ENCODE measurements at regions not wholly inside any gene's neighbourhood (a gene's known extent, or its start where the extent isn't known, plus 50 kb on each side); places are given as distances from the start of the nearest gene placed in this dataset.

- no peak overlapping the region for H2AFZ ChIP-seq (ENCODE audit: low read length)
- no peak overlapping the region for H4K8ac ChIP-seq (ENCODE audit: extremely low read depth, insufficient read depth, low read length)
- no peak overlapping the region for H3K27ac ChIP-seq (ENCODE audit: low read depth, low read length)
- H3K14ac ChIP-seq (ENCODE audit: insufficient read length), result no peak overlapping the region
- no peaks in the 10 kb centered on the region for H3K79me2 ChIP-seq (ENCODE audit: control insufficient read depth in 1 of 2, insufficient read depth in 2 of 2, low read length in 2 of 2)
- H2BK5ac ChIP-seq (ENCODE audit: low read depth, low read length), result no peak overlapping the region
- no peaks in the 10 kb centered on the region for H3K79me1 ChIP-seq (ENCODE audit: low read depth, low read length)
- no peaks in the 10 kb centered on the region for H4K20me1 ChIP-seq (replicated peaks in 1 of 2; ENCODE audit: control insufficient read depth in 1 of 2, insufficient read depth in 2 of 2, low read length in 2 of 2)
- H2BK20ac ChIP-seq (ENCODE audit: low read length), result no peak overlapping the region
- H3K56ac ChIP-seq (replicated peaks; ENCODE audit: insufficient read length, low read depth, low read length), result no peak overlapping the region
- no peak overlapping the region for H3K4me2 ChIP-seq (ENCODE audit: insufficient read depth in 1 of 2, low read depth in 2 of 2, low read length in 2 of 2)
- no peaks in the 10 kb centered on the region; a peak in 1 of 7 replicates for H3K27me3 ChIP-seq (replicated peaks in 1 of 4; ENCODE audit: control insufficient read depth in 3 of 4, extremely low read depth in 1 of 4, insufficient read depth in 3 of 4, low read length in 3 of 4)
- H3K4ac ChIP-seq (replicated peaks; ENCODE audit: insufficient read length, low read depth, low read length), result no peak overlapping the region
- H3K9me3 ChIP-seq (ENCODE audit: insufficient read depth in 2 of 2, low read depth in 1 of 2, low read length in 1 of 2), result no peaks in the 10 kb centered on the region
- no peak overlapping the region for H4K5ac ChIP-seq (ENCODE audit: insufficient read length, low read depth, low read length)
- 84% methylated on average over 5 of the region's 5 CpGs; no CpG with 5 or more reads in 1 of the 2 experiments for WGBS, 2 experiments (ENCODE audit: extremely low coverage in 1 of 2, insufficient coverage in 1 of 2, insufficient read length in 1 of 2, insufficient replicate concordance in 2 of 2, low coverage in 1 of 2, low lambda C conversion rate in 2 of 2, missing lambda C conversion rate in 1 of 2)
- no peak overlapping the region for H3K18ac ChIP-seq (ENCODE audit: extremely low read depth, low read length)
- H2BK15ac ChIP-seq (ENCODE audit: low read length), result no peak overlapping the region
- DNase-seq (ENCODE audit: low read depth in 1 of 2, low spot score in 2 of 2) (no peak), FAIRE-seq (no peak)
- H3K36me3 ChIP-seq (ENCODE audit: control insufficient read depth in 2 of 4, insufficient read depth in 4 of 4, low read length in 3 of 4), result no peaks in the 10 kb centered on the region
- no peak overlapping the region for H2BK12ac ChIP-seq (ENCODE audit: low read depth, low read length)
- H3K23me2 ChIP-seq (ENCODE audit: low read depth, low read length), result no peaks in the 10 kb centered on the region
- H3K9ac ChIP-seq (replicated peaks in 1 of 4; ENCODE audit: extremely low read depth in 1 of 4, low read depth in 3 of 4, low read length in 3 of 4), result no peak overlapping the region
- H2AK5ac ChIP-seq (ENCODE audit: low read depth, low read length), result no peak overlapping the region
- no peak overlapping the region for H4K91ac ChIP-seq (replicated peaks; ENCODE audit: insufficient read length, low read length)
- H3K23ac ChIP-seq (ENCODE audit: insufficient read length), result no peak overlapping the region
- H3K4me3 ChIP-seq (ENCODE audit: extremely low read depth in 1 of 4, insufficient read depth in 2 of 4, low read depth in 3 of 4, low read length in 4 of 4), result no peak overlapping the region
- H3K4me1 ChIP-seq (replicated peaks in 1 of 4; ENCODE audit: control insufficient read depth in 3 of 4, insufficient read depth in 4 of 4, low read length in 3 of 4), result no peaks in the 10 kb centered on the region
- ChIA-PET CTCF (ENCODE audit: partially characterized antibody) (interaction anchor here (0.6 to 1.4 kb wide), 4 partner anchors 9 to 356 kb away, joined by 3 to 7 read pairs (median 4); no protein-coding TSS in a partner anchor), POLR2A (ENCODE audit: partially characterized antibody) (no interaction called here)
- no peak overlapping the region for H2BK120ac ChIP-seq (replicated peaks; ENCODE audit: low read depth, low read length)
- TF ChIP-seq EP300 (IDR thresholded peaks at IDR 0.05; ENCODE audit: borderline replicate concordance in 1 of 2, low read depth in 2 of 2, low read length in 2 of 2) (no peak), POLR2AphosphoS5 (IDR thresholded peaks at IDR 0.05; ENCODE audit: low read depth, low read length) (no peak), GTF2F1 (IDR thresholded peaks at IDR 0.05; ENCODE audit: borderline replicate concordance, low read depth, low read length) (no peak), NRF1 (IDR thresholded peaks at IDR 0.05; ENCODE audit: low read depth, low read length) (no peak), EGR1 (IDR thresholded peaks at IDR 0.05; ENCODE audit: borderline replicate concordance, low read depth, low read length) (no peak), CHD2 (IDR thresholded peaks at IDR 0.05; ENCODE audit: low read length) (no peak), USF2 (IDR thresholded peaks at IDR 0.05; ENCODE audit: low read length) (no peak), CBX5 (IDR thresholded peaks at IDR 0.05; ENCODE audit: low read depth, low read length) (no peak), MAFK (IDR thresholded peaks at IDR 0.05; ENCODE audit: low read depth, low read length) (no peak), RNF2 (IDR thresholded peaks at IDR 0.05; ENCODE audit: borderline replicate concordance, low read depth, low read length, missing control alignments, poor library complexity, severe bottlenecking) (no peak), SIN3A (conservative IDR thresholded peaks at IDR 0.05 in 1 of 2, IDR thresholded peaks at IDR 0.05 in 1 of 2; ENCODE audit: low read depth in 1 of 2, low read length in 2 of 2) (no peak), SP4 (IDR thresholded peaks at IDR 0.05; ENCODE audit: low read length) (no peak), HDAC6 (IDR thresholded peaks at IDR 0.05; ENCODE audit: low read depth, low read length) (no peak)
These were observed 74.0 kb upstream of the CDKN3 start for GRCh38 chr14:54322701-54323337.
